Vagina (tissue), 2 donors: ENCODE measurements at regions not wholly inside any gene's neighbourhood (a gene's known extent, or its start where the extent isn't known, plus 50 kb on each side); places are given as distances from the start of the nearest gene placed in this dataset.
"Not testable (repeated sequence)": the region's sequence is repeated elsewhere in the genome, so short reads cannot be mapped to it uniquely, and the experiment has no call there.

ENCODE experiments used
- CTCF ChIP-seq, 3 experiments: fragments of 450-650 bp in 2 of 3; fragments of 200-600 bp in 1 of 3; sonication (generic) in 1 of 3; IDR thresholded peaks; one replicate each; pipeline ENCODE4 v1.5.1; 2017 to 2019; ENCODE audit warnings: antibody characterized with exemption in 3 of 3, mild to moderate bottlenecking in 2 of 3, moderate library complexity in 2 of 3
- POLR2AphosphoS5 ChIP-seq, 2 donors: sonication (generic); formaldehyde crosslinking; IDR thresholded peaks; one replicate each; pipeline ENCODE4 v1.9.0; 2017; ENCODE audit warnings: antibody characterized with exemption in 2 of 2, mild to moderate bottlenecking in 2 of 2, low read depth in 1 of 2; ENCODE audit not compliant: insufficient read depth in 1 of 2

GRCh38 chr22:12584457-12584856 is 2943.5 kb upstream of the OR11H1 start:
- TF ChIP-seq POLR2AphosphoS5 (IDR thresholded peaks at IDR 0.05; ENCODE audit: insufficient read depth in 1 of 2, low read depth in 1 of 2); CTCF (IDR thresholded peaks at IDR 0.05): not testable (repeated sequence)
